CD4-positive, alpha-beta T cell treated with Interleukin-2 at 100 ng/mL for 4 hours (primary cell): ENCODE measurements at regions not wholly inside any gene's neighbourhood (a gene's known extent, or its start where the extent isn't known, plus 50 kb on each side); places are given as distances from the start of the nearest gene placed in this dataset.
"Not testable (repeated sequence)": the region's sequence is repeated elsewhere in the genome, so short reads cannot be mapped to it uniquely, and the experiment has no call there.

Experiments
- DNase-seq: peaks from one replicate; pipeline ENCODE4 v3.0.0-alpha.2; 2020; ENCODE audit warnings: low spot score

- DNase-seq = no peak
Observed at GRCh38 chr15:24835301-24835700, 119.5 kb upstream of the SNRPN start.

GRCh38 chr15:24848050-24848449 lies 106.7 kb upstream of the SNRPN start:
- DNase-seq = no peak

- no peak for DNase-seq
Observed at GRCh38 chr15:24856397-24857390, 98.1 kb upstream of the SNRPN start.

- DNase-seq = no peak
Observed at GRCh38 chr15:24857763-24858162, 97.0 kb upstream of the SNRPN start.

- not testable (repeated sequence) for DNase-seq
Observed at GRCh38 chr15:24858183-24858582, 96.6 kb upstream of the SNRPN start.

- no peak for DNase-seq
Observed at GRCh38 chr15:24858737-24859601, 95.8 kb upstream of the SNRPN start.

- no peak for DNase-seq
Observed at GRCh38 chr15:24861014-24861690, 93.6 kb upstream of the SNRPN start.

GRCh38 chr15:24862726-24863521 lies 91.9 kb upstream of the SNRPN start:
- DNase-seq = no peak

- no peak for DNase-seq
Observed at GRCh38 chr15:24865303-24865702, 89.5 kb upstream of the SNRPN start.

- no peak for DNase-seq
Observed at GRCh38 chr15:24877174-24877573, 77.6 kb upstream of the SNRPN start.

GRCh38 chr15:24878153-24878552 lies 76.6 kb upstream of the SNRPN start:
- no peak for DNase-seq

- no peak for DNase-seq
Observed at GRCh38 chr15:24879492-24879891, 75.3 kb upstream of the SNRPN start.

- DNase-seq = no peak
Observed at GRCh38 chr15:24880663-24881062, 74.1 kb upstream of the SNRPN start.

- no peak for DNase-seq
Observed at GRCh38 chr15:24886538-24886937, 68.2 kb upstream of the SNRPN start.

- no peak for DNase-seq
Observed at GRCh38 chr15:24898715-24899272, 56.0 kb upstream of the SNRPN start.

- no peak for DNase-seq
Observed at GRCh38 chr15:24899367-24899766, 55.4 kb upstream of the SNRPN start.

- no peak for DNase-seq
Observed at GRCh38 chr15:24899795-24900194, 55.0 kb upstream of the SNRPN start.

GRCh38 chr15:24901409-24901808 lies 53.4 kb upstream of the SNRPN start:
- no peak for DNase-seq
